ENCODE measurements at regions not wholly inside any gene's neighbourhood (a gene's known extent, or its start where the extent isn't known, plus 50 kb on each side); places are given as distances from the start of the nearest gene placed in this dataset.

- CTCF ChIA-PET, result no interaction called here
- TF ChIP-seq CTCF (IDR thresholded peaks at IDR 0.05) (no peak), REST (IDR thresholded peaks at IDR 0.05; ENCODE audit: insufficient read depth in 1 of 2, low read depth in 2 of 2, low read length in 1 of 2) (no peak), SIN3A (IDR thresholded peaks at IDR 0.05; ENCODE audit: borderline replicate concordance, insufficient read depth, low read depth, low read length) (no peak), POLR2AphosphoS5 (IDR thresholded peaks at IDR 0.05; ENCODE audit: low read depth, low read length) (no peak), TCF7L2 (IDR thresholded peaks at IDR 0.05; ENCODE audit: low read depth, low read length) (no peak)
- Histone ChIP-seq H3K4me3 (ENCODE audit: low read depth in 2 of 2, low read length in 2 of 2) (no peak overlapping the region), H3K9me3 (ENCODE audit: control insufficient read depth, insufficient read depth, low read depth, low read length) (no peaks in the 10 kb centered on the region), H3K27ac (ENCODE audit: low read length) (no peak overlapping the region), H3K4me1 (ENCODE audit: control insufficient read depth, insufficient read depth, low read length) (no peaks in the 10 kb centered on the region), H3K27me3 (ENCODE audit: control insufficient read depth, insufficient read depth, low read length) (peaks cover 2% of the 10 kb centered on the region; the same call in 1 of the 2 replicates), H3K36me3 (ENCODE audit: control insufficient read depth, insufficient read depth, low read length) (no peaks in the 10 kb centered on the region)
- POLR2A ChIA-PET, result no interaction called here
- BruUV-seq (replicated peaks), result no TSS peak
- DNase-seq (ENCODE audit: low read depth, low spot score) (no peak), ATAC-seq (no peak)
- in situ Hi-C loops (cut with HindIII; ENCODE audit: low pct_unique_long_range_greater_than_20kb, low sequenced_read_pairs), result no loop called here
- intact Hi-C loops (cut with micrococcal nuclease; ENCODE audit: unreplicated experiment), result no loop called here
These were observed 118.7 kb downstream of the CYP26B1 start for GRCh38 chr2:72028996-72029395.

- BruUV-seq (replicated peaks), result no TSS peak
- in situ Hi-C loops (cut with HindIII; ENCODE audit: low pct_unique_long_range_greater_than_20kb, low sequenced_read_pairs), result no loop called here
- Histone ChIP-seq H3K36me3 (ENCODE audit: control insufficient read depth, insufficient read depth, low read length) (no peaks in the 10 kb centered on the region), H3K9me3 (ENCODE audit: control insufficient read depth, insufficient read depth, low read depth, low read length) (no peaks in the 10 kb centered on the region), H3K4me1 (ENCODE audit: control insufficient read depth, insufficient read depth, low read length) (no peaks in the 10 kb centered on the region), H3K4me3 (ENCODE audit: low read depth in 2 of 2, low read length in 2 of 2) (no peak overlapping the region), H3K27me3 (ENCODE audit: control insufficient read depth, insufficient read depth, low read length) (peaks cover 2% of the 10 kb centered on the region; the same call in 1 of the 2 replicates), H3K27ac (ENCODE audit: low read length) (no peak overlapping the region)
- ChIA-PET CTCF (no interaction called here), POLR2A (no interaction called here)
- no peak for ATAC-seq
- no peak for DNase-seq (ENCODE audit: low read depth, low spot score)
- TF ChIP-seq TCF7L2 (IDR thresholded peaks at IDR 0.05; ENCODE audit: low read depth, low read length) (no peak), CTCF (IDR thresholded peaks at IDR 0.05) (no peak), POLR2AphosphoS5 (IDR thresholded peaks at IDR 0.05; ENCODE audit: low read depth, low read length) (no peak), SIN3A (IDR thresholded peaks at IDR 0.05; ENCODE audit: borderline replicate concordance, insufficient read depth, low read depth, low read length) (no peak), REST (IDR thresholded peaks at IDR 0.05; ENCODE audit: insufficient read depth in 1 of 2, low read depth in 2 of 2, low read length in 1 of 2) (no peak)
- intact Hi-C loops (cut with micrococcal nuclease; ENCODE audit: unreplicated experiment), result no loop called here
These were observed 119.2 kb downstream of the CYP26B1 start for GRCh38 chr2:72028351-72028995.
